ENCODE measurements at regions not wholly inside any gene's neighbourhood (a gene's known extent, or its start where the extent isn't known, plus 50 kb on each side); places are given as distances from the start of the nearest gene placed in this dataset.

GRCh38 chr6:81689580-81689979 is 62.9 kb downstream of the TENT5A start:
- no peak overlapping the region for H3K27ac Mint-ChIP-seq
- no peak overlapping the region for H3K4me3 Mint-ChIP-seq
- no peaks in the 10 kb centered on the region for H3K27me3 Mint-ChIP-seq (ENCODE audit: low read depth)
- ChIA-PET CTCF (no interaction called here), POLR2A (no interaction called here)
- no peak for DNase-seq (ENCODE audit: low spot score)
- H3K4me1 Mint-ChIP-seq: peaks cover 5% of the 10 kb centered on the region
- H3K36me3 Mint-ChIP-seq: no peaks in the 10 kb centered on the region
- no peak for ATAC-seq
- H3K9me3 Mint-ChIP-seq: no peaks in the 10 kb centered on the region
- TF ChIP-seq STAT6 (CRISPR knock-in tag; conservative IDR thresholded peaks at IDR 0.05; ENCODE audit: low read depth) (no peak), OVOL2 (CRISPR knock-in tag; IDR thresholded peaks at IDR 0.05; ENCODE audit: borderline replicate concordance) (no peak), MXD4 (CRISPR knock-in tag; IDR thresholded peaks at IDR 0.05; ENCODE audit: borderline replicate concordance) (no peak), PREB (CRISPR knock-in tag; IDR thresholded peaks at IDR 0.05; ENCODE audit: borderline replicate concordance) (no peak)

GRCh38 chr6:81683912-81684311 is 68.6 kb downstream of the TENT5A start:
- TF ChIP-seq, protein P1, sequence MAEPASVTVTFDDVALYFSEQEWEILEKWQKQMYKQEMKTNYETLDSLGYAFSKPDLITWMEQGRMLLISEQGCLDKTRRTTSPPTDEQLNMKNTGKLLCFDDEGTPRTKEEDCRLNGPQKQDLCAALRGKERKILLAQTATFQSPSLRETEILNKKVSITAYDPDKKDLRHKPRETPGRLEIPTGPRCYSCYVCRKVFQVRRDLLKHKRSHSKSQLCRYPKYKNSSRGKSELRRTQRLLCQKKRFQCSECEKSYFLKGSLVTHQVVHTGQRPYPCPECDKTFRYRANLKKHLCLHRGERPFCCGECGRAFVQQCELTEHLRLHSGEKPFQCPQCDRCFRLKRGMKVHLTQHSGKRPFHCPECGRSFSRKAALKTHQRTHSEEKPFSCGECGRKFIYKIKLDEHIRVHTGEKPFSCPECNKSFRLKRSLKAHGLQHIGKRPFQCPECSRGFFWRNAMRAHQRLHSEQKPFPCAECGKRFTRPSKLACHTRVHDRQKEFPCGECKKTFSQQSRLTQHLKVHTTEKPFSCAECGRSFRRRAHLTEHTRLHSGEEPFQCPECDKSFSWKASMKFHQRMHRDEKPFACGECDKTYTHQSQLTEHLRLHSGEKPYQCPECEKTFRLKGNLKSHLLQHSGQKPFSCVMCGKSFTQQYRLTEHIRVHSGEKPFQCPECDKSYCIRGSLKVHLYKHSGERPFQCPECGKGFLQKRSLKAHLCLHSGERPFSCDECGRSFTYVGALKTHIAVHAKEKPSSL (CRISPR knock-in tag; conservative IDR thresholded peaks at IDR 0.05): no peak
- TF ChIP-seq NR2C2 (CRISPR knock-in tag; IDR thresholded peaks at IDR 0.05) (no peak), ZNF423 (CRISPR knock-in tag; IDR thresholded peaks at IDR 0.05) (no peak), PRRX2 (CRISPR knock-in tag; IDR thresholded peaks at IDR 0.05) (no peak), E2F5 (CRISPR knock-in tag; IDR thresholded peaks at IDR 0.05) (no peak), SOX15 (CRISPR knock-in tag; IDR thresholded peaks at IDR 0.05) (no peak), IRF1 (CRISPR knock-in tag; IDR thresholded peaks at IDR 0.05) (no peak)
- TF ChIP-seq, protein P2, sequence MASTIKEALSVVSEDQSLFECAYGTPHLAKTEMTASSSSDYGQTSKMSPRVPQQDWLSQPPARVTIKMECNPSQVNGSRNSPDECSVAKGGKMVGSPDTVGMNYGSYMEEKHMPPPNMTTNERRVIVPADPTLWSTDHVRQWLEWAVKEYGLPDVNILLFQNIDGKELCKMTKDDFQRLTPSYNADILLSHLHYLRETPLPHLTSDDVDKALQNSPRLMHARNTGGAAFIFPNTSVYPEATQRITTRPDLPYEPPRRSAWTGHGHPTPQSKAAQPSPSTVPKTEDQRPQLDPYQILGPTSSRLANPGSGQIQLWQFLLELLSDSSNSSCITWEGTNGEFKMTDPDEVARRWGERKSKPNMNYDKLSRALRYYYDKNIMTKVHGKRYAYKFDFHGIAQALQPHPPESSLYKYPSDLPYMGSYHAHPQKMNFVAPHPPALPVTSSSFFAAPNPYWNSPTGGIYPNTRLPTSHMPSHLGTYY (CRISPR knock-in tag; IDR thresholded peaks at IDR 0.05): no peak
- TF ChIP-seq, protein P3, sequence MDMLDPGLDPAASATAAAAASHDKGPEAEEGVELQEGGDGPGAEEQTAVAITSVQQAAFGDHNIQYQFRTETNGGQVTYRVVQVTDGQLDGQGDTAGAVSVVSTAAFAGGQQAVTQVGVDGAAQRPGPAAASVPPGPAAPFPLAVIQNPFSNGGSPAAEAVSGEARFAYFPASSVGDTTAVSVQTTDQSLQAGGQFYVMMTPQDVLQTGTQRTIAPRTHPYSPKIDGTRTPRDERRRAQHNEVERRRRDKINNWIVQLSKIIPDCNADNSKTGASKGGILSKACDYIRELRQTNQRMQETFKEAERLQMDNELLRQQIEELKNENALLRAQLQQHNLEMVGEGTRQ (CRISPR knock-in tag; IDR thresholded peaks at IDR 0.05): no peak
- no peak for ATAC-seq
- no peak overlapping the region for H3K27ac Mint-ChIP-seq
- no peaks in the 10 kb centered on the region for H3K27me3 Mint-ChIP-seq (ENCODE audit: low read depth)
- no peaks in the 10 kb centered on the region for H3K4me1 Mint-ChIP-seq
- H3K4me3 Mint-ChIP-seq: no peak overlapping the region
- ChIA-PET CTCF (no interaction called here), POLR2A (no interaction called here)
- H3K9me3 Mint-ChIP-seq: no peaks in the 10 kb centered on the region
- no peaks in the 10 kb centered on the region for H3K36me3 Mint-ChIP-seq
- no peak for DNase-seq (ENCODE audit: low spot score)

All from WTC11 (cell line).